H1 (cell line): ENCODE measurements at regions not wholly inside any gene's neighbourhood (a gene's known extent, or its start where the extent isn't known, plus 50 kb on each side); places are given as distances from the start of the nearest gene placed in this dataset.
"Not testable (repeated sequence)": the region's sequence is repeated elsewhere in the genome, so short reads cannot be mapped to it uniquely, and the experiment has no call there.

Experiments used
- CTCF ChIA-PET: fragments of 300-600 bp; sonication (Branson Sonifier 250); formaldehyde crosslinking; loops from one replicate; lab custom pipeline; 2021; ENCODE audit not compliant: partially characterized antibody; lab: Charles Lee
- POLR2A ChIA-PET: fragments of 300-600 bp; sonication (Branson Sonifier 250); formaldehyde crosslinking; loops from one replicate; lab custom pipeline; 2021; ENCODE audit warnings: inconsistent platforms; ENCODE audit not compliant: partially characterized antibody; lab: Charles Lee
- DNase-seq, 2 experiments: peaks; one replicate each; pipeline versions ENCODE4 v3.0.0 to v3.0.0-alpha.2; 2010 to 2022; ENCODE audit warnings: low spot score in 2 of 2, low read depth in 1 of 2, mixed read lengths in 1 of 2
- FAIRE-seq: peaks from 2 replicates; lab custom pipeline; 2011; peaks lifted over from hg19 to GRCh38; lab: Jason Lieb, UNC
- H2AFZ ChIP-seq: 2 replicates; pipeline ENCODE4 v1.8.1; 2012; ENCODE audit warnings: low read length, inconsistent platforms
- H2AK5ac ChIP-seq: 2 replicates; pipeline ENCODE4 v1.6.1; 2013; ENCODE audit warnings: low read depth, low read length
- H2BK120ac ChIP-seq: replicated peaks from 2 replicates; pipeline ENCODE3; 2013; ENCODE audit warnings: low read depth, low read length, inconsistent platforms
- H2BK12ac ChIP-seq: 2 replicates; pipeline ENCODE4 v1.6.1; 2013; ENCODE audit warnings: low read depth, low read length
- H2BK15ac ChIP-seq: 2 replicates; pipeline ENCODE4 v1.6.1; 2013; ENCODE audit warnings: low read length
- H2BK20ac ChIP-seq: 2 replicates; pipeline ENCODE4 v1.6.1; 2013; ENCODE audit warnings: low read length
- H2BK5ac ChIP-seq: 2 replicates; pipeline ENCODE4 v1.6.1; 2013; ENCODE audit warnings: low read depth, low read length
- H3K14ac ChIP-seq: 2 replicates; pipeline ENCODE4 v1.6.1; 2013; ENCODE audit warnings: inconsistent platforms; ENCODE audit not compliant: insufficient read length
- H3K18ac ChIP-seq: 2 replicates; pipeline ENCODE4 v1.6.1; 2013; ENCODE audit warnings: low read length; ENCODE audit errors: extremely low read depth
- H3K23ac ChIP-seq: 2 replicates; pipeline ENCODE4 v1.6.1; 2013; ENCODE audit warnings: inconsistent platforms; ENCODE audit not compliant: insufficient read length
- H3K23me2 ChIP-seq: 2 replicates; pipeline ENCODE4 v1.6.1; 2013; ENCODE audit warnings: low read depth, low read length
- H3K27ac ChIP-seq: 2 replicates; pipeline ENCODE4 v1.6.1; 2011; ENCODE audit warnings: low read depth, low read length, inconsistent platforms
- H3K27me3 ChIP-seq, 4 experiments: replicated peaks in 1 of 4; 1 replicate in 1 of 4; 2 replicates in 3 of 4; pipeline versions ENCODE4 v1.6.1 to v1.8.1; 2011 to 2013; ENCODE audit warnings: low read length in 3 of 4, mild to moderate bottlenecking in 3 of 4, inconsistent platforms in 2 of 4, mixed read lengths in 2 of 4, moderate library complexity in 1 of 4; ENCODE audit not compliant: control insufficient read depth in 3 of 4, insufficient read depth in 3 of 4; ENCODE audit errors: extremely low read depth in 1 of 4
- H3K36me3 ChIP-seq, 4 experiments: 2 replicates each; pipeline versions ENCODE4 v1.6.1 to v1.8.1; 2011 to 2013; ENCODE audit warnings: mild to moderate bottlenecking in 4 of 4, low read length in 3 of 4, moderate library complexity in 2 of 4, control low read depth in 1 of 4, inconsistent platforms in 1 of 4; ENCODE audit not compliant: insufficient read depth in 4 of 4, control insufficient read depth in 2 of 4
- H3K4ac ChIP-seq: replicated peaks from 2 replicates; pipeline ENCODE3; 2013; ENCODE audit warnings: low read length, low read depth, mixed read lengths, inconsistent platforms; ENCODE audit not compliant: insufficient read length
- H3K4me1 ChIP-seq, 4 experiments: replicated peaks in 1 of 4; 1 replicate in 1 of 4; 2 replicates in 3 of 4; pipeline versions ENCODE4 v1.6.1 to v1.8.1; 2011 to 2013; ENCODE audit warnings: low read length in 3 of 4, inconsistent platforms in 2 of 4, mixed read lengths in 1 of 4; ENCODE audit not compliant: insufficient read depth in 4 of 4, control insufficient read depth in 3 of 4
- H3K4me2 ChIP-seq, 2 experiments: 2 replicates each; pipeline versions ENCODE4 v1.6.1 to v1.8.1; 2011 to 2013; ENCODE audit warnings: low read depth in 2 of 2, low read length in 2 of 2, control low read depth in 1 of 2, inconsistent platforms in 1 of 2, mild to moderate bottlenecking in 1 of 2; ENCODE audit not compliant: insufficient read depth in 1 of 2
- H3K4me3 ChIP-seq, 4 experiments: fragments of 200-600, 300-600 bp in 1 of 4; sonication (generic), shearing (Covaris generic), sonication (Bioruptor Twin) in 1 of 4; 2 replicates each; pipeline versions ENCODE4 v1.5.1 to v1.8.1; 2011 to 2016; ENCODE audit warnings: low read length in 4 of 4, low read depth in 3 of 4, control low read depth in 2 of 4, inconsistent platforms in 2 of 4, mild to moderate bottlenecking in 2 of 4, mixed read lengths in 1 of 4, moderate library complexity in 1 of 4; ENCODE audit not compliant: insufficient read depth in 2 of 4; ENCODE audit errors: extremely low read depth in 1 of 4
- H3K56ac ChIP-seq: replicated peaks from 2 replicates; pipeline ENCODE3; 2013; ENCODE audit warnings: low read depth, mild to moderate bottlenecking, mixed read lengths, low read length, inconsistent platforms; ENCODE audit not compliant: insufficient read length
- H3K79me1 ChIP-seq: 2 replicates; pipeline ENCODE4 v1.6.1; 2013; ENCODE audit warnings: low read depth, low read length, control low read depth
- H3K79me2 ChIP-seq, 2 experiments: 2 replicates each; pipeline versions ENCODE4 v1.6.1 to v1.8.1; 2012 to 2013; ENCODE audit warnings: low read length in 2 of 2, mild to moderate bottlenecking in 2 of 2, inconsistent platforms in 1 of 2; ENCODE audit not compliant: insufficient read depth in 2 of 2, control insufficient read depth in 1 of 2
- H3K9ac ChIP-seq, 4 experiments: replicated peaks in 1 of 4; 1 replicate in 1 of 4; 2 replicates in 3 of 4; pipeline versions ENCODE4 v1.6.1 to v1.8.1; 2011 to 2013; ENCODE audit warnings: low read depth in 3 of 4, low read length in 3 of 4, control low read depth in 2 of 4, mild to moderate bottlenecking in 2 of 4, moderate library complexity in 2 of 4, inconsistent platforms in 1 of 4; ENCODE audit errors: extremely low read depth in 1 of 4
- H3K9me3 ChIP-seq, 2 experiments: 2 replicates each; pipeline versions ENCODE4 v1.6.1 to v1.8.1; 2012 to 2013; ENCODE audit warnings: mild to moderate bottlenecking in 2 of 2, moderate library complexity in 2 of 2, control low read depth in 1 of 2, inconsistent platforms in 1 of 2, low read depth in 1 of 2, low read length in 1 of 2, mixed read lengths in 1 of 2; ENCODE audit not compliant: insufficient read depth in 2 of 2
- H4K20me1 ChIP-seq, 2 experiments: replicated peaks in 1 of 2; 2 replicates each; pipeline versions ENCODE3 to v1.8.1; 2011 to 2013; ENCODE audit warnings: inconsistent platforms in 2 of 2, low read length in 2 of 2, mild to moderate bottlenecking in 1 of 2; ENCODE audit not compliant: insufficient read depth in 2 of 2, control insufficient read depth in 1 of 2
- H4K5ac ChIP-seq: 2 replicates; pipeline ENCODE4 v1.6.1; 2013; ENCODE audit warnings: low read length, low read depth, mixed read lengths, inconsistent platforms; ENCODE audit not compliant: insufficient read length
- H4K8ac ChIP-seq: 2 replicates; pipeline ENCODE4 v1.8.0; 2013; ENCODE audit warnings: mild to moderate bottlenecking, moderate library complexity, low read length, inconsistent platforms; ENCODE audit not compliant: insufficient read depth; ENCODE audit errors: extremely low read depth
- H4K91ac ChIP-seq: replicated peaks from 2 replicates; pipeline ENCODE3; 2013; ENCODE audit warnings: low read length, mixed read lengths, inconsistent platforms; ENCODE audit not compliant: insufficient read length
- WGBS, 2 experiments: shearing (Covaris generic) in 1 of 2; methylation state at CpG; one replicate each; pipeline versions ENCODE4 v1.1.6 to v1.1.7; 2013 to 2015; ENCODE audit warnings: low lambda C conversion rate in 2 of 2, mixed read lengths in 2 of 2, inconsistent platforms in 1 of 2, low coverage in 1 of 2, missing lambda C conversion rate in 1 of 2; ENCODE audit not compliant: insufficient replicate concordance in 2 of 2, insufficient coverage in 1 of 2, insufficient read length in 1 of 2; ENCODE audit errors: extremely low coverage in 1 of 2, missing lambda C conversion rate in 1 of 2; 5-methylcytosine and 5-hydroxymethylcytosine counted together

GRCh38 chrX:147200494-147200893 lies 385.9 kb upstream of the CXorf51A start:
- H2BK120ac ChIP-seq, H3K56ac ChIP-seq, H2BK20ac ChIP-seq, H3K4ac ChIP-seq, H3K23ac ChIP-seq, H2BK15ac ChIP-seq, H2AFZ ChIP-seq, H2BK12ac ChIP-seq, H3K27me3 ChIP-seq, FAIRE-seq, CTCF ChIA-PET, H2AK5ac ChIP-seq, H3K18ac ChIP-seq, H2BK5ac ChIP-seq, H3K36me3 ChIP-seq, H3K9ac ChIP-seq, DNase-seq, H3K27ac ChIP-seq, H4K5ac ChIP-seq, H4K91ac ChIP-seq, H4K20me1 ChIP-seq, H3K79me1 ChIP-seq, H3K4me1 ChIP-seq, H4K8ac ChIP-seq, H3K14ac ChIP-seq, POLR2A ChIA-PET, H3K79me2 ChIP-seq, H3K4me3 ChIP-seq, H3K23me2 ChIP-seq, H3K9me3 ChIP-seq, H3K4me2 ChIP-seq: not testable (repeated sequence)
- WGBS, 2 experiments: 95% methylated on average over 9 of the region's 11 CpGs; no CpG with 5 or more reads in 1 of the 2 experiments
